CD4-positive, alpha-beta T cell treated with Interleukin-1 beta for 1 hour (primary cell): ENCODE measurements at regions not wholly inside any gene's neighbourhood (a gene's known extent, or its start where the extent isn't known, plus 50 kb on each side); places are given as distances from the start of the nearest gene placed in this dataset.

Experiments used
- DNase-seq, 2 donors: peaks; one replicate each; pipeline ENCODE4 v3.0.0-alpha.2; 2020 to 2022

- no peak for DNase-seq
These were observed 922.2 kb downstream of the TUSC7 start for GRCh38 chr3:117631781-117632180.

- no peak for DNase-seq
These were observed 922.6 kb downstream of the TUSC7 start for GRCh38 chr3:117632191-117632590.

- no peak for DNase-seq
These were observed 923.6 kb downstream of the TUSC7 start for GRCh38 chr3:117633207-117633606.

GRCh38 chr3:117637666-117638065 is 928.1 kb downstream of the TUSC7 start:
- no peak for DNase-seq

GRCh38 chr3:117644203-117644602 is 934.6 kb downstream of the TUSC7 start:
- DNase-seq: no peak

- DNase-seq: no peak
These were observed 936.1 kb downstream of the TUSC7 start for GRCh38 chr3:117645561-117646242.

GRCh38 chr3:117647435-117647834 is 937.9 kb downstream of the TUSC7 start:
- DNase-seq: no peak

GRCh38 chr3:117651246-117651645 is 941.7 kb downstream of the TUSC7 start:
- DNase-seq: no peak

GRCh38 chr3:117656391-117656790 is 946.8 kb downstream of the TUSC7 start:
- no peak for DNase-seq

GRCh38 chr3:117657278-117657677 is 947.7 kb downstream of the TUSC7 start:
- DNase-seq: no peak

GRCh38 chr3:117660941-117661817 is 951.6 kb downstream of the TUSC7 start:
- DNase-seq: no peak

GRCh38 chr3:117661818-117662095 is 952.2 kb downstream of the TUSC7 start:
- no peak for DNase-seq

GRCh38 chr3:117665296-117665695 is 955.7 kb downstream of the TUSC7 start:
- DNase-seq: no peak

GRCh38 chr3:117666325-117666724 is 956.7 kb downstream of the TUSC7 start:
- DNase-seq: no peak

GRCh38 chr3:117666812-117667211 is 957.2 kb downstream of the TUSC7 start:
- DNase-seq: no peak

- no peak for DNase-seq
These were observed 960.2 kb downstream of the TUSC7 start for GRCh38 chr3:117669774-117670173.

- DNase-seq: no peak
These were observed 962.2 kb downstream of the TUSC7 start for GRCh38 chr3:117671722-117672318.

- DNase-seq: no peak
These were observed 964.7 kb downstream of the TUSC7 start for GRCh38 chr3:117674321-117674720.

- no peak for DNase-seq
These were observed 972.0 kb downstream of the TUSC7 start for GRCh38 chr3:117681619-117682018.

GRCh38 chr3:117687096-117687495 is 977.5 kb downstream of the TUSC7 start:
- no peak for DNase-seq

GRCh38 chr3:117688583-117688982 is 979.0 kb downstream of the TUSC7 start:
- DNase-seq: no peak

- DNase-seq: no peak
These were observed 981.9 kb downstream of the TUSC7 start for GRCh38 chr3:117691526-117691925.

- DNase-seq: no peak
These were observed 982.9 kb downstream of the TUSC7 start for GRCh38 chr3:117692416-117692995.

GRCh38 chr3:117695321-117695720 is 985.7 kb downstream of the TUSC7 start:
- DNase-seq: no peak
